GM21447 (cell line): ENCODE measurements at regions not wholly inside any gene's neighbourhood (a gene's known extent, or its start where the extent isn't known, plus 50 kb on each side); places are given as distances from the start of the nearest gene placed in this dataset.
A peak's percentile ranks its signal among the peaks of the same experiment; 100 is the strongest.

ENCODE experiments used
- ATAC-seq: cut with Tn5 transposase; IDR thresholded peaks from one replicate; pipeline ENCODE4 v1.9.1; 2021; ENCODE audit not compliant: unreplicated experiment

- ATAC-seq, result no peak
These were observed 81.5 kb upstream of the CDIN1 start for GRCh38 chr15:36497901-36498300.

- ATAC-seq, result no peak
These were observed 81.0 kb upstream of the CDIN1 start for GRCh38 chr15:36498401-36498800.

- ATAC-seq, result no peak
These were observed 80.5 kb upstream of the CDIN1 start for GRCh38 chr15:36498916-36499315.

- ATAC-seq, result no peak
These were observed 79.7 kb upstream of the CDIN1 start for GRCh38 chr15:36499412-36500389.

- ATAC-seq, result peak; percentile 60
These were observed 78.3 kb upstream of the CDIN1 start for GRCh38 chr15:36501063-36501678.

- ATAC-seq, result no peak
These were observed 76.9 kb upstream of the CDIN1 start for GRCh38 chr15:36502509-36502908.

GRCh38 chr15:36506733-36507356 is 72.6 kb upstream of the CDIN1 start:
- ATAC-seq, result no peak

GRCh38 chr15:36507458-36507857 is 72.0 kb upstream of the CDIN1 start:
- no peak for ATAC-seq

- ATAC-seq, result no peak
These were observed 67.8 kb upstream of the CDIN1 start for GRCh38 chr15:36511594-36511993.

GRCh38 chr15:36517758-36518157 is 61.7 kb upstream of the CDIN1 start:
- no peak for ATAC-seq

GRCh38 chr15:36519067-36519466 is 60.4 kb upstream of the CDIN1 start:
- no peak for ATAC-seq

GRCh38 chr15:36525430-36525829 is 54.0 kb upstream of the CDIN1 start:
- ATAC-seq, result no peak

- ATAC-seq, result no peak
These were observed 51.9 kb upstream of the CDIN1 start for GRCh38 chr15:36527235-36528162.

- no peak for ATAC-seq
These were observed 50.0 kb upstream of the CDIN1 start for GRCh38 chr15:36529296-36530011.
